ENCODE measurements at regions not wholly inside any gene's neighbourhood (a gene's known extent, or its start where the extent isn't known, plus 50 kb on each side); places are given as distances from the start of the nearest gene placed in this dataset.

DNA sequence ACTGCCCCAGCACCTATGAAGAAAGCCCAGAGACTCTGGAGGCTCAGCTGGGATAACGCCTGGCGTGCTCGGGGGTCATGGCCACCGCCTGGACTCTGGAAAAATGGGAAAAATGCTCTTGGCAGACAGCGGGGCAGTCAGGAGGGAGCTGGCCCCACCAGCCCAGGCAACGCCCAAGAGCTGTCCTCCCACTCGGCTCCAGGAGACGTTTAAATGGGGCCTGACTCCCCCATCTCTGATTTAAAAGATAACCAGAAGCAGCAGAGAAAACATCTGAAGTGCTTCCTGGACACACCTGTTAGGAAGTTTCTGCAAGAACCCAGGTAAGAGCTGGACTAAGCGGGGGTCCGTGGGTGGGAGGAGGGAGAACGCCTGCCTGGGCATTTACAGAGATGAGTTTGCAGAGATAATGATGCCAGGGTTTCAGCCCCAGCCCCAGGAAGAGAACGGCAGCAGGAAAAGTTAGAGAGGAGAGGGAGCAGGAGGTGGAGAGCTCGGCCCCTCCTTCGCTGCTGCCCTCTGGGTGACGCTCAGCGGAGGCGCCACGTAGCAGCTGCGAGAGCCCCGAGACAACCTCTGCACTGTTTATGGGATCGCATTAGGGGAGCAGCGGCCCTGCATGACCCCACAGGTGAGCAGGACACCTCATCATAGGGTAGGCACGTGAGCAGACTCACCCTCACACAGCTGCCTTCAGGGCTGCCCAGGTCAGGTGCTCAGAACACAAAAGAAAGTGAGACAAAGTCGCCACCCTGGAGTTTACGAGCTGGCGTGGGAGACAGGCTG is 83.5 kb upstream of the INSIG1 start:
- peak overlapping the region in 1 of 2 donors; percentile 9 for H3K27ac ChIP-seq (ENCODE audit: low read depth in 2 of 2, low read length in 2 of 2)
- intact Hi-C loops (cut with DNase I) = no loop called here
- FAIRE-seq = no peak
- TF ChIP-seq, protein P1, sequence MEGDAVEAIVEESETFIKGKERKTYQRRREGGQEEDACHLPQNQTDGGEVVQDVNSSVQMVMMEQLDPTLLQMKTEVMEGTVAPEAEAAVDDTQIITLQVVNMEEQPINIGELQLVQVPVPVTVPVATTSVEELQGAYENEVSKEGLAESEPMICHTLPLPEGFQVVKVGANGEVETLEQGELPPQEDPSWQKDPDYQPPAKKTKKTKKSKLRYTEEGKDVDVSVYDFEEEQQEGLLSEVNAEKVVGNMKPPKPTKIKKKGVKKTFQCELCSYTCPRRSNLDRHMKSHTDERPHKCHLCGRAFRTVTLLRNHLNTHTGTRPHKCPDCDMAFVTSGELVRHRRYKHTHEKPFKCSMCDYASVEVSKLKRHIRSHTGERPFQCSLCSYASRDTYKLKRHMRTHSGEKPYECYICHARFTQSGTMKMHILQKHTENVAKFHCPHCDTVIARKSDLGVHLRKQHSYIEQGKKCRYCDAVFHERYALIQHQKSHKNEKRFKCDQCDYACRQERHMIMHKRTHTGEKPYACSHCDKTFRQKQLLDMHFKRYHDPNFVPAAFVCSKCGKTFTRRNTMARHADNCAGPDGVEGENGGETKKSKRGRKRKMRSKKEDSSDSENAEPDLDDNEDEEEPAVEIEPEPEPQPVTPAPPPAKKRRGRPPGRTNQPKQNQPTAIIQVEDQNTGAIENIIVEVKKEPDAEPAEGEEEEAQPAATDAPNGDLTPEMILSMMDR (IDR thresholded peaks at IDR 0.05; ENCODE audit: borderline replicate concordance, extremely low read depth, insufficient read depth) = no peak
- H3K27me3 ChIP-seq (ENCODE audit: control insufficient read depth, insufficient read depth, low read length) = no peaks in the 10 kb centered on the region
- H3K9me3 ChIP-seq (ENCODE audit: control insufficient read depth in 2 of 3, insufficient read depth in 1 of 3, low read length in 3 of 3) = no peaks in the 10 kb centered on the region
- H3K9ac ChIP-seq (ENCODE audit: low read length in 3 of 3) = peak overlapping the region in 2 of 3 donors; percentile 9 to 82
- peak; percentile 49 to 81 (median 73) for DNase-seq
- peaks cover 0 to 9% (median 0%) of the 10 kb centered on the region in 3 donors for H3K4me1 ChIP-seq (ENCODE audit: control insufficient read depth in 2 of 3, insufficient read depth in 2 of 3, low read depth in 1 of 3, low read length in 3 of 3)
- H3K36me3 ChIP-seq (ENCODE audit: control insufficient read depth in 2 of 3, insufficient read depth in 3 of 3, low read length in 3 of 3) = no peaks in the 10 kb centered on the region
- peak overlapping the region; percentile 8 to 71 (median 40) for H3K4me3 ChIP-seq (ENCODE audit: low read length in 3 of 3)

DNA sequence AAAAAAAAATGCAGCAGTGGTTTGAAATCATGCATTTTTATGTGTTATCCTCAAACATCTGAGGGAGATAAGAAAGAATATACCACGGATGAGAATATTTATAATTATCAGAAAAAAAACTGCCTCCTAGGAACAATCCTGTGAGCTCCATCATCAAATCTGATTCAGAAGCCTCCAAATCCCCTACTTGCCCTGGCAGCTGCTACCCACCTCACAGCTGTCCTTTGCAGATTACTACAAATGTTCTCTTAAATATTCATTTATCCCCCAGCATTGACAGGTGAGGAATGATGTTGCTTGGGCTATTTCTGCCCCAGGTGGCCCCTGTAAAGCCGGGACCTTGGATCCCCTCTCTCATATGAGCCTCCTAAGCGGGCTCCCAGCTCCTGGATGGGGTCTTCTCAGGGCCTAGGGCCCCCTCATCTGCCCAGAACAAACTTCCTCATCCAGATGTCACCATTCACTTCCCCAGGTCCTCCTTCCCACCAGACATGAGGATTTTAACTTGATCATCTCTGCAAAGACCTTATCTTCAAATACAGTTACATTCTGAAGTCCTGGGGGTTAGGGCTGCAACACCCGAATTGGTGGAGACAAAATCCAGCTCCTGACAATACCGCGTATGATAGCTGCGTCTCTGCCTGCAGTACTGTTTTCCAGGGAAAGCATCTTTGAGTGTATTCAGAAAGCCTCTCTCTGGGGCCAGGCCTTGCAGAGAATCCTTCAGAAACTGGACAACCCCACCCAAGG is 81.9 kb upstream of the INSIG1 start:
- no peak for DNase-seq
- FAIRE-seq = no peak
- Histone ChIP-seq H3K27ac (ENCODE audit: low read depth in 2 of 2, low read length in 2 of 2) (no peak overlapping the region), H3K4me1 (ENCODE audit: control insufficient read depth in 2 of 3, insufficient read depth in 2 of 3, low read depth in 1 of 3, low read length in 3 of 3) (peaks cover 0 to 7% (median 0%) of the 10 kb centered on the region in 3 donors), H3K36me3 (ENCODE audit: control insufficient read depth in 2 of 3, insufficient read depth in 3 of 3, low read length in 3 of 3) (no peaks in the 10 kb centered on the region), H3K9me3 (ENCODE audit: control insufficient read depth in 2 of 3, insufficient read depth in 1 of 3, low read length in 3 of 3) (no peaks in the 10 kb centered on the region), H3K27me3 (ENCODE audit: control insufficient read depth, insufficient read depth, low read length) (no peaks in the 10 kb centered on the region), H3K9ac (ENCODE audit: low read length in 3 of 3) (no peak overlapping the region), H3K4me3 (ENCODE audit: low read length in 3 of 3) (no peak overlapping the region)
- TF ChIP-seq, protein P1 (IDR thresholded peaks at IDR 0.05; ENCODE audit: borderline replicate concordance, extremely low read depth, insufficient read depth) = no peak
- intact Hi-C loops (cut with DNase I) = no loop called here

DNA sequence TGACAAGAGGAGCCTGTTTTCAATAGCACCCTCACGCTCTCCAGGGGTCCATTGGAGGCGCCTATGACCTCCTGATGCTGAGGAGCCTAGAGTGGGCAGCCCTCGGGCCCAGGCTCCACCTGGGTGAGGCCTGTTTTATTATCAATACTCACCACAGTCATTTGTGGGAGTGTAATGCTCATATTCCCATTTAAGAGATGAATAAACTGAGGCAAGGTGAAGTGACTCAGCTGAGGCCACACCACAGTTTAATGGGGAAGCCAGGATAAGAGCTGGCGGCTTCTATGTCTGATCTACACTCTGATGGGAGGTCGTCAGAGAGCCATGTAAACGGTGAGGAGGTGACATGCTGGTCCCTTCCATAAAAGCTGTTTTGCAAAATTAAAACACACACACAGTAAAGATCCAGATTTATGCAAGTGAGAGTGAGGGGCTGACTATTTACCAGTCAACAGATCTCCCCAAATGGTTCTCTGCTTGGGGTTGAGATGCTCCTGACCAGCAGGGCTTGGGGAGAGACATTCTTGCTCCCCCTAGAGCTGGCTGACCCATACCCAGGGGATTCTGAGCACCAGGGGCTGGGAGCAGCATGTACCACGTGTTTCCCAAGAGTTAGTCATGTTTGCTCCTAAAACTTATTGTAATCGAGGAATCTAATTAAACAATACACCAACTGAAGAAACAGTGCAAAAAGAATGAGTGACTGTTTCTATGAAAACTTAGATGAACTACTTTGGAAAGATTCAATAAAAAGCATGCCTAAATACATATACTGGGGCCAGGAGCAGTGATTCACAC is 81.0 kb upstream of the INSIG1 start:
- TF ChIP-seq, protein P1 (IDR thresholded peaks at IDR 0.05; ENCODE audit: borderline replicate concordance, extremely low read depth, insufficient read depth) = no peak
- Histone ChIP-seq H3K4me1 (ENCODE audit: control insufficient read depth in 2 of 3, insufficient read depth in 2 of 3, low read depth in 1 of 3, low read length in 3 of 3) (peaks cover 0 to 9% (median 0%) of the 10 kb centered on the region in 3 donors), H3K9me3 (ENCODE audit: control insufficient read depth in 2 of 3, insufficient read depth in 1 of 3, low read length in 3 of 3) (no peaks in the 10 kb centered on the region), H3K27me3 (ENCODE audit: control insufficient read depth, insufficient read depth, low read length) (no peaks in the 10 kb centered on the region), H3K9ac (ENCODE audit: low read length in 3 of 3) (no peak overlapping the region), H3K27ac (ENCODE audit: low read depth in 2 of 2, low read length in 2 of 2) (no peak overlapping the region), H3K4me3 (ENCODE audit: low read length in 3 of 3) (no peak overlapping the region), H3K36me3 (ENCODE audit: control insufficient read depth in 2 of 3, insufficient read depth in 3 of 3, low read length in 3 of 3) (no peaks in the 10 kb centered on the region)
- DNase-seq (peak in 1 of 5 donors; percentile 24), FAIRE-seq (no peak)
- intact Hi-C loops (cut with DNase I) = no loop called here

Data from kidney (tissue), 13 donors.